ENCODE measurements at regions not wholly inside any gene's neighbourhood (a gene's known extent, or its start where the extent isn't known, plus 50 kb on each side); places are given as distances from the start of the nearest gene placed in this dataset.

DNA sequence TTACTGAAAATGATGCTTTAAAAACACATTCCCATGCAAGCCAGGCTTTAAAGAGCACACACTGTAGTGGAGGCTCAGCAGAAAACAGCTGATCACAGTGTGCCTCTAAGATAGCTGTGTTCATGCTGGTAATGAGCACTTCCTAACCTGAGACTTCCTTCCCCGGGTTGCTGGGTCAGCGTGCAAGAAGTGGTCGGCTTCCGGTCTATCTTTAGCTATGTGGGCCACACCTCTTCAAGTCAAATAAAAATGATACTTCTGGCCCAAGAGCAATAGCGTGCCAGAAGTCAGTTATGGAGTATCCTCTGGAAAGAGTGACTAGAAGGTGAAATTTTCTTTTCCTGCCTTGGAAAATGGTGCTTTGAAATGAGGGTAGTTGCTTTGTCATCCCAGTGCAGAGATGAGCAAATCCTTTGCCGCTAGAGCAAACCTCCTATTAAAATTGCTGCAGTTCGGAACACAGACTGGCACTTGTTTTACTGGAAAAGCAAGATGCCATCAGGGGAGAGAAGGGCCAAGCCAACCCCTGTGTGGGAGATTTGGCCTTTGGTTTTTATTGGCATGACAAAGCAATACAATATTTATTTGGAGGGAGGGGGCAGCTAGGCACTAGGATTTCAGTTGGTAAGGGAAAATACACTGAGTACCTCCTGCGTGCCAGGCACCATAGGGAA is 64.2 kb downstream of the ARHGAP35 start:
- TF ChIP-seq, protein P1, sequence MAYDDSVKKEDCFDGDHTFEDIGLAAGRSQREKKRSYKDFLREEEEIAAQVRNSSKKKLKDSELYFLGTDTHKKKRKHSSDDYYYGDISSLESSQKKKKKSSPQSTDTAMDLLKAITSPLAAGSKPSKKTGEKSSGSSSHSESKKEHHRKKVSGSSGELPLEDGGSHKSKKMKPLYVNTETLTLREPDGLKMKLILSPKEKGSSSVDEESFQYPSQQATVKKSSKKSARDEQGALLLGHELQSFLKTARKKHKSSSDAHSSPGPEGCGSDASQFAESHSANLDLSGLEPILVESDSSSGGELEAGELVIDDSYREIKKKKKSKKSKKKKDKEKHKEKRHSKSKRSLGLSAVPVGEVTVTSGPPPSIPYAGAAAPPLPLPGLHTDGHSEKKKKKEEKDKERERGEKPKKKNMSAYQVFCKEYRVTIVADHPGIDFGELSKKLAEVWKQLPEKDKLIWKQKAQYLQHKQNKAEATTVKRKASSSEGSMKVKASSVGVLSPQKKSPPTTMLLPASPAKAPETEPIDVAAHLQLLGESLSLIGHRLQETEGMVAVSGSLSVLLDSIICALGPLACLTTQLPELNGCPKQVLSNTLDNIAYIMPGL (CRISPR knock-in tag; IDR thresholded peaks at IDR 0.05): no peak
- TF ChIP-seq, protein P2, sequence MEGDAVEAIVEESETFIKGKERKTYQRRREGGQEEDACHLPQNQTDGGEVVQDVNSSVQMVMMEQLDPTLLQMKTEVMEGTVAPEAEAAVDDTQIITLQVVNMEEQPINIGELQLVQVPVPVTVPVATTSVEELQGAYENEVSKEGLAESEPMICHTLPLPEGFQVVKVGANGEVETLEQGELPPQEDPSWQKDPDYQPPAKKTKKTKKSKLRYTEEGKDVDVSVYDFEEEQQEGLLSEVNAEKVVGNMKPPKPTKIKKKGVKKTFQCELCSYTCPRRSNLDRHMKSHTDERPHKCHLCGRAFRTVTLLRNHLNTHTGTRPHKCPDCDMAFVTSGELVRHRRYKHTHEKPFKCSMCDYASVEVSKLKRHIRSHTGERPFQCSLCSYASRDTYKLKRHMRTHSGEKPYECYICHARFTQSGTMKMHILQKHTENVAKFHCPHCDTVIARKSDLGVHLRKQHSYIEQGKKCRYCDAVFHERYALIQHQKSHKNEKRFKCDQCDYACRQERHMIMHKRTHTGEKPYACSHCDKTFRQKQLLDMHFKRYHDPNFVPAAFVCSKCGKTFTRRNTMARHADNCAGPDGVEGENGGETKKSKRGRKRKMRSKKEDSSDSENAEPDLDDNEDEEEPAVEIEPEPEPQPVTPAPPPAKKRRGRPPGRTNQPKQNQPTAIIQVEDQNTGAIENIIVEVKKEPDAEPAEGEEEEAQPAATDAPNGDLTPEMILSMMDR (IDR thresholded peaks at IDR 0.05): no peak
